GM19438 (cell line): ENCODE measurements at regions not wholly inside any gene's neighbourhood (a gene's known extent, or its start where the extent isn't known, plus 50 kb on each side); places are given as distances from the start of the nearest gene placed in this dataset.
"Not testable (repeated sequence)": the region's sequence is repeated elsewhere in the genome, so short reads cannot be mapped to it uniquely, and the experiment has no call there.

Source experiments
- ATAC-seq: cut with Tn5 transposase; IDR thresholded peaks from one replicate; pipeline ENCODE4 v1.9.1; 2021; ENCODE audit warnings: low read depth; ENCODE audit not compliant: unreplicated experiment

GRCh38 chr11:80748207-80748925, 1307.5 kb upstream of the TENM4 start:
- no peak for ATAC-seq

- no peak for ATAC-seq
These were observed 1305.5 kb upstream of the TENM4 start for GRCh38 chr11:80746300-80746699.

- ATAC-seq: no peak
These were observed 1304.6 kb upstream of the TENM4 start for GRCh38 chr11:80745416-80745815.

- ATAC-seq: no peak
These were observed 1293.0 kb upstream of the TENM4 start for GRCh38 chr11:80733790-80734189.

- no peak for ATAC-seq
These were observed 1292.5 kb upstream of the TENM4 start for GRCh38 chr11:80733361-80733760.

- peak; percentile 90 for ATAC-seq
These were observed 1286.5 kb upstream of the TENM4 start for GRCh38 chr11:80727315-80727714.

GRCh38 chr11:80726236-80726635, 1285.4 kb upstream of the TENM4 start:
- ATAC-seq: no peak

- ATAC-seq: no peak
These were observed 1283.5 kb upstream of the TENM4 start for GRCh38 chr11:80724366-80724765.

- ATAC-seq: no peak
These were observed 1281.8 kb upstream of the TENM4 start for GRCh38 chr11:80722629-80723028.

- ATAC-seq: no peak
These were observed 1279.5 kb upstream of the TENM4 start for GRCh38 chr11:80720295-80720694.

- no peak for ATAC-seq
These were observed 1278.4 kb upstream of the TENM4 start for GRCh38 chr11:80719292-80719646.

- no peak for ATAC-seq
These were observed 1277.9 kb upstream of the TENM4 start for GRCh38 chr11:80718611-80719291.

- ATAC-seq: no peak
These were observed 1261.4 kb upstream of the TENM4 start for GRCh38 chr11:80702264-80702663.

- no peak for ATAC-seq
These were observed 1259.6 kb upstream of the TENM4 start for GRCh38 chr11:80700386-80700785.

GRCh38 chr11:80699406-80700177, 1258.8 kb upstream of the TENM4 start:
- not testable (repeated sequence) for ATAC-seq

- ATAC-seq: no peak
These were observed 1257.8 kb upstream of the TENM4 start for GRCh38 chr11:80698637-80699036.

GRCh38 chr11:80694385-80694784, 1253.6 kb upstream of the TENM4 start:
- no peak for ATAC-seq

- ATAC-seq: no peak
These were observed 1247.1 kb upstream of the TENM4 start for GRCh38 chr11:80687941-80688340.

- ATAC-seq: no peak
These were observed 1246.1 kb upstream of the TENM4 start for GRCh38 chr11:80686889-80687288.

- no peak for ATAC-seq
These were observed 1232.7 kb upstream of the TENM4 start for GRCh38 chr11:80673566-80673965.

GRCh38 chr11:80669620-80670019, 1228.8 kb upstream of the TENM4 start:
- no peak for ATAC-seq

GRCh38 chr11:80668039-80668438, 1227.2 kb upstream of the TENM4 start:
- ATAC-seq: no peak
